ENCODE measurements at regions not wholly inside any gene's neighbourhood (a gene's known extent, or its start where the extent isn't known, plus 50 kb on each side); places are given as distances from the start of the nearest gene placed in this dataset.
"Not testable (repeated sequence)": the region's sequence is repeated elsewhere in the genome, so short reads cannot be mapped to it uniquely, and the experiment has no call there.

GRCh38 chrX:37509349-37509748 is 62.1 kb upstream of the LANCL3 start:
- Histone ChIP-seq H3K4me3 (ENCODE audit: low read depth in 2 of 2, low read length in 1 of 2) (no peak overlapping the region), H3K27ac (ENCODE audit: low read depth in 2 of 2, low read length in 1 of 2) (no peak overlapping the region), H3K79me2 (ENCODE audit: insufficient read depth) (no peaks in the 10 kb centered on the region), H3F3A (replicated peaks; ENCODE audit: insufficient read depth) (no peaks in the 10 kb centered on the region), H3K4me1 (ENCODE audit: control insufficient read depth in 1 of 2, insufficient read depth in 2 of 2, low read depth in 1 of 2, low read length in 1 of 2) (no peaks in the 10 kb centered on the region), H3K9ac (no peak overlapping the region), H3K27me3 (ENCODE audit: insufficient read depth) (no peaks in the 10 kb centered on the region; the same call in 1 of the 2 replicates), H3K9me3 (no peaks in the 10 kb centered on the region), H3K9me2 (no peaks in the 10 kb centered on the region), H4K20me1 (ENCODE audit: insufficient read depth) (no peaks in the 10 kb centered on the region), H2AFZ (ENCODE audit: low read depth) (no peak overlapping the region), H3K36me3 (replicated peaks in 1 of 2; ENCODE audit: control insufficient read depth in 1 of 2, insufficient read depth in 2 of 2, low read length in 1 of 2) (no peaks in the 10 kb centered on the region), H3K4me2 (no peak overlapping the region)
- no peak for DNase-seq
- TF ChIP-seq FOXM1 (IDR thresholded peaks at IDR 0.05; ENCODE audit: low read depth) (no peak), USF1 (IDR thresholded peaks at IDR 0.05; ENCODE audit: borderline replicate concordance, low read depth) (no peak), YY1 (IDR thresholded peaks at IDR 0.05; ENCODE audit: low read depth) (no peak), RAD21 (IDR thresholded peaks at IDR 0.05; ENCODE audit: low read length) (peak; percentile 48), REST (IDR thresholded peaks at IDR 0.05; ENCODE audit: low read depth, low read length) (no peak), MAX (IDR thresholded peaks at IDR 0.05; ENCODE audit: low read depth) (no peak), TAF1 (IDR thresholded peaks at IDR 0.05; ENCODE audit: borderline replicate concordance, low read depth, low read length) (no peak), NRF1 (IDR thresholded peaks at IDR 0.05; ENCODE audit: low read depth, low read length) (no peak), CTCF (IDR thresholded peaks at IDR 0.05) (peak; percentile 64), MXI1 (IDR thresholded peaks at IDR 0.05; ENCODE audit: low read depth, low read length) (no peak), FOSL2 (IDR thresholded peaks at IDR 0.05; ENCODE audit: borderline replicate concordance, low read depth) (no peak), FOXJ3 (CRISPR knock-in tag; IDR thresholded peaks at IDR 0.05) (no peak), NFIC (IDR thresholded peaks at IDR 0.05; ENCODE audit: borderline replicate concordance) (no peak)
- ChIA-PET CTCF (interaction anchor here (0.7 kb wide), 1 partner anchor 315 kb away, joined by 3 read pairs; no protein-coding TSS in a partner anchor), POLR2A (no interaction called here)
- 28% methylated on average over 4 of the region's 4 CpGs for WGBS (ENCODE audit: low lambda C conversion rate)

GRCh38 chrX:37516512-37516911 is 54.9 kb upstream of the LANCL3 start:
- H3K9ac ChIP-seq; H3K36me3 ChIP-seq (replicated peaks in 1 of 2; ENCODE audit: control insufficient read depth in 1 of 2, insufficient read depth in 2 of 2, low read length in 1 of 2); H3K9me3 ChIP-seq; H3K79me2 ChIP-seq (ENCODE audit: insufficient read depth); POLR2A ChIA-PET; H3K27ac ChIP-seq (ENCODE audit: low read depth in 2 of 2, low read length in 1 of 2); CTCF ChIA-PET; H3F3A ChIP-seq (replicated peaks; ENCODE audit: insufficient read depth); H4K20me1 ChIP-seq (ENCODE audit: insufficient read depth); H3K4me3 ChIP-seq (ENCODE audit: low read depth in 2 of 2, low read length in 1 of 2); H3K4me1 ChIP-seq (ENCODE audit: control insufficient read depth in 1 of 2, insufficient read depth in 2 of 2, low read depth in 1 of 2, low read length in 1 of 2); H3K9me2 ChIP-seq; H2AFZ ChIP-seq (ENCODE audit: low read depth); H3K4me2 ChIP-seq; DNase-seq; H3K27me3 ChIP-seq (ENCODE audit: insufficient read depth): not testable (repeated sequence)
- WGBS (ENCODE audit: low lambda C conversion rate): no CpG with 5 or more reads among the region's 1 CpG

- H3K4me1 ChIP-seq (ENCODE audit: control insufficient read depth in 1 of 2, insufficient read depth in 2 of 2, low read depth in 1 of 2, low read length in 1 of 2); H3K4me2 ChIP-seq; H3K9ac ChIP-seq; H3K9me3 ChIP-seq; H3K36me3 ChIP-seq (replicated peaks in 1 of 2; ENCODE audit: control insufficient read depth in 1 of 2, insufficient read depth in 2 of 2, low read length in 1 of 2); H3K79me2 ChIP-seq (ENCODE audit: insufficient read depth); H4K20me1 ChIP-seq (ENCODE audit: insufficient read depth); H3K9me2 ChIP-seq; H3F3A ChIP-seq (replicated peaks; ENCODE audit: insufficient read depth); H3K4me3 ChIP-seq (ENCODE audit: low read depth in 2 of 2, low read length in 1 of 2); H3K27ac ChIP-seq (ENCODE audit: low read depth in 2 of 2, low read length in 1 of 2); H2AFZ ChIP-seq (ENCODE audit: low read depth); DNase-seq; H3K27me3 ChIP-seq (ENCODE audit: insufficient read depth); CTCF ChIA-PET; POLR2A ChIA-PET: not testable (repeated sequence)
- WGBS (ENCODE audit: low lambda C conversion rate): 34% methylated on average over 4 of the region's 4 CpGs
Observed at GRCh38 chrX:37519261-37519660, 52.2 kb upstream of the LANCL3 start.
